H9 (cell line): ENCODE measurements at regions not wholly inside any gene's neighbourhood (a gene's known extent, or its start where the extent isn't known, plus 50 kb on each side); places are given as distances from the start of the nearest gene placed in this dataset.

Experiments
- DNase-seq: peaks from one replicate; pipeline ENCODE4 v3.0.0-alpha.2; 2017
- H2AFZ ChIP-seq: one replicate; pipeline ENCODE4 v1.6.1; 2013; ENCODE audit warnings: mild to moderate bottlenecking, low read length, control low read depth, moderate library complexity
- H2AK5ac ChIP-seq: 2 replicates; pipeline ENCODE4 v1.6.1; 2013; ENCODE audit warnings: low read length, control low read depth, mixed read lengths; ENCODE audit not compliant: insufficient read length
- H2BK120ac ChIP-seq: one replicate; pipeline ENCODE4 v1.6.1; 2013; ENCODE audit warnings: low read depth, mild to moderate bottlenecking, low read length, control low read depth, inconsistent platforms; ENCODE audit not compliant: poor library complexity, severe bottlenecking
- H2BK12ac ChIP-seq: 2 replicates; pipeline ENCODE4 v1.6.1; 2013; ENCODE audit warnings: low read length, control low read depth, mixed read lengths, low read depth; ENCODE audit not compliant: insufficient read length
- H2BK15ac ChIP-seq: 2 replicates; pipeline ENCODE4 v1.6.1; 2013; ENCODE audit warnings: low read depth, low read length, control low read depth
- H2BK20ac ChIP-seq: one replicate; pipeline ENCODE4 v1.6.1; 2013; ENCODE audit warnings: low read depth, mild to moderate bottlenecking, low read length, control low read depth, inconsistent platforms; ENCODE audit not compliant: poor library complexity, severe bottlenecking
- H2BK5ac ChIP-seq: 2 replicates; pipeline ENCODE4 v1.6.1; 2013; ENCODE audit warnings: low read length, control low read depth, mixed read lengths; ENCODE audit not compliant: insufficient read length
- H3K14ac ChIP-seq: 2 replicates; pipeline ENCODE4 v1.6.1; 2013; ENCODE audit warnings: low read length, control low read depth; ENCODE audit not compliant: insufficient read depth
- H3K18ac ChIP-seq: 2 replicates; pipeline ENCODE4 v1.6.1; 2013; ENCODE audit warnings: low read depth, mild to moderate bottlenecking, mixed read lengths, low read length, control low read depth; ENCODE audit not compliant: insufficient read length
- H3K23ac ChIP-seq: 2 replicates; pipeline ENCODE4 v1.6.1; 2013; ENCODE audit warnings: low read length, control low read depth, mixed read lengths, low read depth; ENCODE audit not compliant: insufficient read length
- H3K23me2 ChIP-seq: 2 replicates; pipeline ENCODE4 v1.6.1; 2013; ENCODE audit warnings: low read depth, mild to moderate bottlenecking, mixed read lengths, low read length, control low read depth; ENCODE audit not compliant: insufficient read length, poor library complexity, severe bottlenecking
- H3K27ac ChIP-seq: 2 replicates; pipeline ENCODE4 v1.5.1; 2013; ENCODE audit warnings: low read length, control low read depth, mixed read lengths, low read depth; ENCODE audit not compliant: insufficient read length
- H3K27me3 ChIP-seq: 2 replicates; pipeline ENCODE4 v1.6.1; 2013; ENCODE audit warnings: low read length, control low read depth, inconsistent platforms; ENCODE audit not compliant: insufficient read depth
- H3K4ac ChIP-seq: 2 replicates; pipeline ENCODE4 v1.6.1; 2013; ENCODE audit warnings: low read depth, mild to moderate bottlenecking, control low read depth, inconsistent platforms, low read length, moderate library complexity
- H3K4me1 ChIP-seq: 2 replicates; pipeline ENCODE4 v1.6.1; 2013; ENCODE audit warnings: low read length, control low read depth, inconsistent platforms; ENCODE audit not compliant: insufficient read depth
- H3K4me2 ChIP-seq: 2 replicates; pipeline ENCODE4 v1.6.1; 2013; ENCODE audit warnings: low read length, control low read depth, mixed read lengths; ENCODE audit not compliant: insufficient read length, insufficient read depth
- H3K56ac ChIP-seq: 2 replicates; pipeline ENCODE4 v1.6.1; 2013; ENCODE audit warnings: low read depth, mild to moderate bottlenecking, mixed read lengths, low read length, control low read depth; ENCODE audit not compliant: insufficient read length
- H3K79me1 ChIP-seq: 2 replicates; pipeline ENCODE4 v1.6.1; 2013; ENCODE audit warnings: low read depth, mild to moderate bottlenecking, moderate library complexity, low read length, control low read depth, inconsistent platforms; ENCODE audit not compliant: insufficient read depth, poor library complexity, severe bottlenecking
- H3K79me2 ChIP-seq: 2 replicates; pipeline ENCODE4 v1.6.1; 2013; ENCODE audit warnings: low read length, control low read depth, inconsistent platforms; ENCODE audit not compliant: insufficient read depth
- H3K9ac ChIP-seq: 2 replicates; pipeline ENCODE4 v1.6.1; 2013; ENCODE audit warnings: low read length, control low read depth, mixed read lengths; ENCODE audit not compliant: insufficient read length; ENCODE audit errors: extremely low read depth
- H3K9me3 ChIP-seq: one replicate; pipeline ENCODE4 v1.6.1; 2013; ENCODE audit warnings: low read depth, low read length, inconsistent platforms; ENCODE audit not compliant: control insufficient read depth
- H3T11ph ChIP-seq: one replicate; pipeline ENCODE4 v1.6.1; 2013; ENCODE audit warnings: mild to moderate bottlenecking, low read length, control low read depth, inconsistent platforms
- H4K20me1 ChIP-seq: one replicate; pipeline ENCODE4 v1.6.1; 2013; ENCODE audit not compliant: control insufficient read depth, insufficient read length, insufficient read depth
- H4K5ac ChIP-seq: 2 replicates; pipeline ENCODE4 v1.6.1; 2013; ENCODE audit warnings: low read depth, mild to moderate bottlenecking, mixed read lengths, low read length, control low read depth; ENCODE audit not compliant: insufficient read length
- H4K8ac ChIP-seq: replicated peaks from 2 replicates; pipeline ENCODE4 v1.6.1; 2013; ENCODE audit warnings: low read length, control low read depth, mixed read lengths, low read depth; ENCODE audit not compliant: insufficient read length
- H4K91ac ChIP-seq: 2 replicates; pipeline ENCODE4 v1.6.1; 2013; ENCODE audit warnings: low read depth, mild to moderate bottlenecking, moderate library complexity, mixed read lengths, low read length, control low read depth; ENCODE audit not compliant: insufficient read length
- H3K27ac Mint-ChIP-seq, 3 experiments: 2 replicates in 2 of 3; 3 replicates in 1 of 3; pipeline ENCODE4 v1.8.0; 2020 to 2021; ENCODE audit warnings: mixed read lengths in 3 of 3, mild to moderate bottlenecking in 1 of 3, moderate library complexity in 1 of 3
- H3K27me3 Mint-ChIP-seq: 2 replicates; pipeline ENCODE4 v1.8.0; 2021; ENCODE audit warnings: low read depth, mild to moderate bottlenecking, moderate library complexity, mixed read lengths
- H3K36me3 Mint-ChIP-seq, 3 experiments: 2 replicates in 2 of 3; 3 replicates in 1 of 3; pipeline ENCODE4 v1.8.0; 2020 to 2021; ENCODE audit warnings: low read depth in 3 of 3, mixed read lengths in 3 of 3; ENCODE audit not compliant: insufficient read depth in 1 of 3
- H3K4me1 Mint-ChIP-seq, 2 experiments: 2 replicates each; pipeline ENCODE4 v1.8.0; 2020; ENCODE audit warnings: mixed read lengths in 2 of 2
- H3K4me3 Mint-ChIP-seq, 2 experiments: 2 replicates in 1 of 2; 3 replicates in 1 of 2; pipeline ENCODE4 v1.8.0; 2020 to 2021; ENCODE audit warnings: mild to moderate bottlenecking in 2 of 2, mixed read lengths in 2 of 2, moderate library complexity in 1 of 2
- H3K9me3 Mint-ChIP-seq, 2 experiments: 2 replicates in 1 of 2; 3 replicates in 1 of 2; pipeline ENCODE4 v1.8.0; 2020; ENCODE audit warnings: mild to moderate bottlenecking in 2 of 2, mixed read lengths in 2 of 2, moderate library complexity in 1 of 2
- WGBS: extraction: QIAGEN DNeasy Blood & Tissue Kit; methylation state at CpG from one replicate; pipeline ENCODE4 v1.1.7; 2013; ENCODE audit warnings: missing lambda C conversion rate, low lambda C conversion rate, mixed read lengths; ENCODE audit not compliant: insufficient read length; ENCODE audit errors: extremely low coverage; 5-methylcytosine and 5-hydroxymethylcytosine counted together
- TF ChIP-seq, protein P1 (sequence below): fragments of 200-600 bp; sonication (generic); conservative IDR thresholded peaks from 3 replicates; pipeline ENCODE4 v1.8.0; 2021; ENCODE audit warnings: antibody characterized with exemption, mild to moderate bottlenecking

DNA sequence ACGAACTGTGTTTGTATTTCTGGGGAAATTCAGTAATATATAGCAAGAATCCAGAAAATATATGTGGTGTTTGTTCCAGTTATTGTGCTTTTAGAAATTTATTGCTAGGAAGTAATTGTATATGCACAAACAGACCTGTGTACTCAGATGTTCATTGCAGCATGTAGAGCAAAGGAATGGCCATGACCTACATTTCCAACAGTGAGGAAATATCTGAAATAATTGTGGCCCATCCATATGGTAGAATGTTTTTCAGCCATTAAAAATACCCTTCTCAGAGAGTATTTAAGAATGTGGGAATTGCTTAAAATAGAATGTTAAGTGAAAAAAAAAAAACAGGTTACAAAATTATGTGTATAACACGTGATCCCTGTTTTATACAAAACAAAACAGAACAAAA is 77.3 kb downstream of the TMX1 start:
- Histone ChIP-seq H4K5ac (no peak overlapping the region), H3K9ac (no peak overlapping the region), H3K9me3 (no peaks in the 10 kb centered on the region), H3K4ac (no peak overlapping the region), H2BK12ac (no peak overlapping the region), H2BK120ac (no peak overlapping the region), H4K20me1 (no peaks in the 10 kb centered on the region), H3K23ac (no peak overlapping the region), H3K4me2 (no peak overlapping the region), H3K79me1 (no peaks in the 10 kb centered on the region), H2BK15ac (no peak overlapping the region), H3T11ph (no peak overlapping the region), H3K56ac (no peak overlapping the region), H2BK5ac (no peak overlapping the region), H3K18ac (no peak overlapping the region), H4K8ac (no peak overlapping the region), H2AK5ac (no peak overlapping the region), H3K23me2 (no peaks in the 10 kb centered on the region), H3K4me1 (no peaks in the 10 kb centered on the region), H4K91ac (no peak overlapping the region), H3K27ac (no peak overlapping the region), H3K27me3 (no peaks in the 10 kb centered on the region), H3K14ac (no peak overlapping the region), H2BK20ac (no peak overlapping the region), H2AFZ (no peak overlapping the region), H3K79me2 (no peaks in the 10 kb centered on the region)
- no CpG with 5 or more reads among the region's 2 CpGs for WGBS
- Mint-ChIP-seq H3K4me3 (no peak overlapping the region), H3K27me3 (no peaks in the 10 kb centered on the region), H3K36me3 (no peaks in the 10 kb centered on the region), H3K27ac (no peak overlapping the region), H3K4me1 (no peaks in the 10 kb centered on the region), H3K9me3 (no peaks in the 10 kb centered on the region)
- DNase-seq = no peak
- TF ChIP-seq, protein P1, sequence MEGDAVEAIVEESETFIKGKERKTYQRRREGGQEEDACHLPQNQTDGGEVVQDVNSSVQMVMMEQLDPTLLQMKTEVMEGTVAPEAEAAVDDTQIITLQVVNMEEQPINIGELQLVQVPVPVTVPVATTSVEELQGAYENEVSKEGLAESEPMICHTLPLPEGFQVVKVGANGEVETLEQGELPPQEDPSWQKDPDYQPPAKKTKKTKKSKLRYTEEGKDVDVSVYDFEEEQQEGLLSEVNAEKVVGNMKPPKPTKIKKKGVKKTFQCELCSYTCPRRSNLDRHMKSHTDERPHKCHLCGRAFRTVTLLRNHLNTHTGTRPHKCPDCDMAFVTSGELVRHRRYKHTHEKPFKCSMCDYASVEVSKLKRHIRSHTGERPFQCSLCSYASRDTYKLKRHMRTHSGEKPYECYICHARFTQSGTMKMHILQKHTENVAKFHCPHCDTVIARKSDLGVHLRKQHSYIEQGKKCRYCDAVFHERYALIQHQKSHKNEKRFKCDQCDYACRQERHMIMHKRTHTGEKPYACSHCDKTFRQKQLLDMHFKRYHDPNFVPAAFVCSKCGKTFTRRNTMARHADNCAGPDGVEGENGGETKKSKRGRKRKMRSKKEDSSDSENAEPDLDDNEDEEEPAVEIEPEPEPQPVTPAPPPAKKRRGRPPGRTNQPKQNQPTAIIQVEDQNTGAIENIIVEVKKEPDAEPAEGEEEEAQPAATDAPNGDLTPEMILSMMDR = no peak
